Cerebellar cortex (tissue), 1 donor: ENCODE measurements at regions not wholly inside any gene's neighbourhood (a gene's known extent, or its start where the extent isn't known, plus 50 kb on each side); places are given as distances from the start of the nearest gene placed in this dataset.
A peak's percentile ranks its signal among the peaks of the same experiment; 100 is the strongest.
"Not testable (repeated sequence)": the region's sequence is repeated elsewhere in the genome, so short reads cannot be mapped to it uniquely, and the experiment has no call there.

ENCODE experiments used
- DNase-seq: peaks from one replicate; pipeline ENCODE4 v3.0.0-alpha.2; 2015; ENCODE audit warnings: low spot score

DNA sequence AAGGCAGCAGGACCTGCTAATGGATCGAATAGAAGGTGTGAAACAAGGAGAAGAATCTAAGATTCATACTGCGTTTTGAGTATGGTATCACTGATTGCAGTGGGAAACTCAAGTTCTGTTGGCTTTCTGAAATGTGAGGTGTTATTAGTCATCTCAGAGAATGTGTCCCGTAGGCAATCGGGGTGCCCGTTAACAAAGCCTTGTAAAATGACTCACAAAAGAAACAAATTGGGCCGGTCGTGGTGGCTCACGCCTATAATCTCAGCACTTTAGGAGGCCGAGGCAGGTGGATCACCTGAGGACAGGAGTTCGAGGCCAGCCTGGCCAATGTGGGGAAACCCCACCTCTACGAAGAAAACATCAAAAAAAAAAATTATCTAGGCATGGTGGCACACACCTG lies 118.2 kb upstream of the C7orf33 start:
- DNase-seq: no peak

DNA sequence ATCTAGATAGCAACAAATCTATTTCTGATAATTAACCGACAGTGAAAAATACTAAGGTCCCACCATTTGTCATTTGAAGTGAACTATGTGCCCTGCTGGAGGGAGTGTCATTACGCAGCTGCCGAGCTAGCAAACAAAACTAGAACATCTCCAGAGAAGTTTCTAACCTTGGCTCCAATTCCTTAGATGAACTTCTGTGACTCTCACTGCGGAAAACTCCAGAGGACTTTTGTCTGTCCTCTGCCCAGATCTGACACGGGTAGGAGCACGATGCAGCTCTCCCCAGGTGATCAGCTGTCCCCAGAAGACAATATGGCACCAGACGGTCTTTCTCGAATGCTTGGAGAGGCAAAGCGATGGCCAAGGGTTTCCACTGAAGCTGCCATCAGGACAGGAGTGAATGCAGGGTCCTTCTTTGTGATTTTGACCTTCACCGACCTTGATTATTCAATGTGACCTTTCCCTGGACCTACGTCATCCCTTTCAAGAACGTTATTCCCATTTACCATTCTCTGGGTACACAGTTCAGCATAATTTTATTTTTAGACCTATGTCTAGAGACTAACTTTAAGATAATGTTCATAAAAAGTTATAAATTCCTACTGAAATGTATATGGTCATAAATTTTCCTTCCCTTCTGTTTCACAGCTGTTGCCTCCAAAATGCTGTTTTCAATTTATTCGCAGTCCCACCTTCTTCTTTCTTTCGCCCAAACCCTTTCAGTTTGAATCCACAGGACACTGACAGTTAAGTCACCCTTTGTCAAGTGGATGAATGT lies 116.7 kb upstream of the C7orf33 start:
- DNase-seq: no peak

DNA sequence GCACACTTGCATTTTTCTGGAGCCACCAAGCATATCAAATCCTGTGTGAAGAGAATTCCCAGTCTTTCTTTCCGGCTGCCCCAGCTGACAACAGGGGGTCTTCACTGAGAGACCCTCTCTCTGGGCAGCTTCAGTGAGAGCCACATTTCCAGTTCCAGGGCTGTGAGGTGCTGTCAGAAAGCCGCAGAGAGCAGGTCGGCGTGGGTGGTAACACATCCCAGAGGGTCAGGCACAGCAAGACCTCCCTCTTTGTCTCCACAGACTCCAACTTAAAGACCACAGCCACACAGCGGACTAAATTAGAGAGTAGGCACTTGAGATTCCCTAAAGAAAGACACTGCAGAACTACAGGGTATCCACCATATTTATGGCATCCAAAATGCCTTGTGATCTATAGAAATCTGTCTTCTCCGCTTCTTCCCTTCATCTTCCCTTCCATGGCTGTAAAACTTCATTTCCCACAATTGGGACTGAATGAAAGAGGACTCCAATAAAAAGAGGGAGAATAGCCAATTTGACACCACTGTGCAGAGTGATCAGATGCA lies 116.0 kb upstream of the C7orf33 start:
- DNase-seq: no peak

DNA sequence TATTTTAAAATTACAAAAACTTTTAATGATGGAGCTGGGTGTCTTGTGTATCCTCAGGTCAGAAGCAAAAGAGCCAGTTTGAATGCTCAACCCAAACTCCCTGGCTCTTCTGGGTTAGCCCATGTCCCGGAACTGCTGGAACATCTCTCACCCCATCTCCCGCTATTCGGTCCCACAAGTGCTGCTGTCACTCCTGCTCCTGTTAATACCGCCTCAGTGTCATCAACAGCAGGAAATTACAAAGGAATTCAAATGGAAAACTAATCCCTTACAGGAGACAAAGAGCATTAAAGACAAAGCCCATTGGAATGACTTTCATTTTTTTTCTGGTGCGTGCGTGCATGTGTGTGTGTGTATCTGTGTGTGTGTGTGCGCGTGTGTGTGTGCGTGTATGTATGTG lies 112.0 kb upstream of the C7orf33 start:
- no peak for DNase-seq

DNA sequence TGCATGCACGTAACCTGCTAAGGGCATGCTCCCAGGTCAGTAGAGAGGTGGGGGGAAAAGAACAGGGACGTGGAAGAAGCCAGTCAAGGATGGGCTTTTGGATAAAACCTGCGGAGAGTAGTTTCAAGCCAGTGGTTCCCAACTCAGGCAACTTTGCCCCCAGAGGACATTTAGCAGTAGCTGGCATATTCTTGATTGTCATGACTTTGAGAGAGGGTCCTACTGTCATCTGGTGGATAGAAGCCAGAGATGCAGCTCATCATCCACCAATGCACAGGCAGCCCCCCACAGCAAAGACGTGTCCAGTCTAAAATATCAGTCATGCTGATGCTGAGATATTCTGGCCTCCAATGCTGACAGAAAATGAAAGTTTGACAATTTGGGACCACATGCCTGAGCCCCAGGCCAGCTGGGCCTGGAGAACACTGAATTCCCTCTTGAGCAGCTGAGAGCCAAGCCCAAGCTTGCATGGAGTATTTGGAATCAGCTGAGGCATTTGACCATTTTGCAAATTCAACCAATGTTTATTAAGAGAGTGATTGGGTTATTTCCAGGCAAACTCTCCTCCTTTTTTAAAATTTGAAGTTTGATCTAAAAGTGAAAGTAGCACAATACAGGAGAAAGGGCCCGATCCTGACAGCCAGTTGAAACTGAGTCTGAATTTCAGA lies 110.0 kb upstream of the C7orf33 start:
- no peak for DNase-seq

DNA sequence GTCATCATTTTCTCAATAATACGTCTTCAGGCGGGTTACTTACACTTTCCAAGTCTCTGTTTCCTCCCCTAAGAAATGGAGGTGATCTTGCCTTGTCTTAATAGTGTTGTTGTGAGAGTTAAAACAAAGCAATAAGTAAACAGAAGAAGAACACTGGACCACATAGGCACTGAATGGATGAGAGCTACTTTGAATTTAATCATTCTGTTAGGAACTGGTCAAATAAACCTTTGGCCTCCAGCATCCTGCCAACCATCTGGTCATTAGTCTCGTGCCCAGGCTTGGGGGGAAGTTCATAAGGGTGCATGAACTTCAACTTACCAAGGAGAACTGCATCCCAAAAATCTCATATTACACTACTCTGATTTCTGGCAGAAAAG lies 109.4 kb upstream of the C7orf33 start:
- DNase-seq: no peak

DNA sequence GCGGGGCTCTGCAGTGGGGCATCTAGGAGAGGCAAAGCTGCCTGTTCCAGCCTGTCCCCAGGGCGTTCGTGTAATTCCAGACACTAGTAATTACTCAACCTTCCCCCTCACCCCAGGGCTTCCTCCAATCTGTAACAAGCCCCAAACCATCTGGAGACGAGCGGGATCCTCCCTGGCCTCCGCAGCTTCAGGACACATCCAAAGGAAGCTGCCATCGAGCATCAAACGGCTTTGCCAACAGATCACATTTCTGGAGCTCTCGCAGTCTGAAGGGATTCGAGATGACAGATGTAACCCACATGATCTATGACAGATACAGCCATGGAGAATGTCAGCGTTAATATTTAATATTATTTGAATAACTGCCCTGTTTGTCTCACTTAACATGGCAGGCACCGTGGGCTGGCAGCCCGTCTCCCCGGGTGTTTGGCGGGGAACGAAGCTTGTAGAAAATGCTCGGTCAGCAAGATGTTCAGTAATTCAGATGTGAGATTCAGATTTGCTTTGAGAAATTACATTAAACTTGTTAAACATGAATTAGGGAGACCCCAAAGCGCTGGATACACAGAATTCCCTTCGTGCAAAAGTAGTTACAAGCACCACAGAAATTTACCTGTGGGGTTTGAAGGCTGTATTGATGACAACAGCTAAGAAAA lies 108.5 kb upstream of the C7orf33 start:
- peak; percentile 38 for DNase-seq

DNA sequence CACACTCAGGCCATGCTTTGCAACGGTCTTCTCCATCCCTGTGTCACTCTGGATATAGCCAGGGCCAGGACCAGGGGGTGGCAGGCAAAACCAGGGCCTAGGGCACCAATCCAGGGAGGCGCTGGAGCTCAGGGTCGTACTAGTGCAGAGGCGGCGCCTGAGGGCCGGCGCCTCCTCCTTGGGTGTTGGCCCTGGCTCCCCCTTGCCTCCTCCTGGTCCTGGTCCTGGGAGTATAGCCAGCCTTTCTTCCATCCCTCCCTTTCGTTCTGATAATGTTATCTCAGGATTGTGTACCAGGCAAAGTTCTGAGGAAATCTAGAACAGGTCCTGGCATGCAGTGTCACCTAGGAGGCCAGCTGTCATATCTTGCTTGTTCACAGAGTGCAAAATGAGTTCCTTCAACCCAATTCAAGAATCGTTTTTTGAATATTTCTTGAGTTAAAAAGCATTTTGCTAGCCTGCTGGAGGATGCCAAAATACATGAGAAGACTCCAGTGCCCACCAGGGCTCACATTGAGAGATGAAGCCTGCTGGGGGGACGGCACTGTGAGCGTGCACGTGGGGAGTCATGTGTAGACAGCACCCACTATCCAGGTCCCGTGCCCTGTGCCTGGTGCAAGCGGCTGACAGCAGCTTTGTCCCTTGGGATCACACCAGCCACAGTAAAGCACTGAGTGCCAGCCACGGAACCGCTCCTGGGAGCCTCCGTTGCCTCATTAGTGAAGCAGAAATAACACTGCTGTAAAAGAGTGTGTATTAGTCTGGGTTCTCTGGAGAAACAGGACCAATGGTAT lies 106.9 kb upstream of the C7orf33 start:
- DNase-seq: no peak

DNA sequence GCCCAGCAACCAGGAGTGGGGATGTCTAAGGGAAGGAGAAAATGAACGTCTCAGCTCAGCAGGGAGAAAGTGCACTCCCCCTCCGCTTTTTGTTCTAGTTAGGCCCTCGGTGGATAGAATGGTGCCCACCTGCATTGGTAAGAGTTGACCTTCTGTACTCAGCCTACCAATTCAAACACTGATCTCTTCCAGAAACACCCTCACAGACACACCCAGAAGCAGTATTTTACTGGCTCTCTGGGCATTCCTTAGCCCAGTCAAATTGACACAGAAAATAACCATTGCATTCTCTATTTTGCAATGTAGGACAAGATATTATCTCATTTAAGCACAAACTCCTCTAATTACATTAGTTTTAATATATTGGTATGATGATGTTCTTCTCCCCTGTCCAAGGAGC lies 106.1 kb upstream of the C7orf33 start:
- no peak for DNase-seq

DNA sequence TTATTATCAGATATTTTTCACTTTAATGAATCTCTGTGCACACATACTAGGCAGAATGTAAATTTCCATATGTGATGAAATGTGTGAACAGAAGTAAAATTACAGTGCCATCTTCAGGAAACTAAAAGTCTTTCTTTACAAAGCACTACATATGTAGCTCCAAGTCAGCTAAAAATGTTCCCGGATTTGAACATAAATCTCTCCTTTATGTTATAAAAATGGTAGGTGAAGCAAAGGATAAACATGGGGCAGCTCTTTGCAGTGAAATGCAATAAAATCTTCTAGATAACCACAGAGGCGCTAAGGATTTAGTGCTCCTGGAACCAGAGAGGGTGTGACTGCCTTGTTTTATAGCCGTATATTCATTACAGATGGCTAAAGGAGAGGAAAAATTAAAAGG lies 104.9 kb upstream of the C7orf33 start:
- no peak for DNase-seq

DNA sequence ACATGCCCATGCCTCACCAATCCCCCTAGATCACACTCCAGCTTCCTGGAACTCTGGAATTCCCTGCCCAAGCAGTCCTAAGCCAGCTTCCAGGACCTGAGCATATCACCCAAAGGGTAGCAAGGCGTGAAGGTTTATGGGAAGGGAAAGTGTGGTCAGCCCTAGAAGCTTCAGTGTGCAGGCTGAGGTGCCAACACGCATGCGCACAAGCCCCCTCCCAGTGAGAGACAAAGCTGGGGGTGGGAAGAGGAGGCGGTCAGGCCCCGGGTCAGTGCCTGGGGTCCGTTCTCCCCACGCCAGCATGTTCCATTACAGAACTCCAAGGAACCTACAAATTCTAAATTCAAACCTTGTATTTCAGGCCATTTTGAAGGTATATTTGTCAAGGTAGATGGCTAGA lies 103.6 kb upstream of the C7orf33 start:
- no peak for DNase-seq

DNA sequence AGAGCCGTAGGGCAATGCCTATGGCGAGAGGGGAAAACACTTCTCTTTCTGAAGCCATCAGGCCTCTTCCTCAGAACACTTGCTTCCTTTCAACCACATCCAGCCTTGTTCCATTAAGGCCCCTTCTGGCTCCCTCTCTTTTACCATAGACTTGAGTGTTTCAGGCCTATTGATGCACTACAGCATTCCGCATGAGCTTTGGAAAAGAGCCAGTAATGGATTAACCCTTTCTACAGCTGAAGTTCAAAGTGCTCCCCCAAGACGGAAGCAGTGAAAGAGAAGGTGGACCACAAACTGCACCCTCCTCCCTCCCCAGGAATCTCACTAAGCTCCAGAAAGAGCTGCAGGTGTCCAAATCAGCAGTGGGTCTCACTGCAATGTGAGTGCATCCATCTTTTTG lies 102.7 kb upstream of the C7orf33 start:
- DNase-seq: no peak

DNA sequence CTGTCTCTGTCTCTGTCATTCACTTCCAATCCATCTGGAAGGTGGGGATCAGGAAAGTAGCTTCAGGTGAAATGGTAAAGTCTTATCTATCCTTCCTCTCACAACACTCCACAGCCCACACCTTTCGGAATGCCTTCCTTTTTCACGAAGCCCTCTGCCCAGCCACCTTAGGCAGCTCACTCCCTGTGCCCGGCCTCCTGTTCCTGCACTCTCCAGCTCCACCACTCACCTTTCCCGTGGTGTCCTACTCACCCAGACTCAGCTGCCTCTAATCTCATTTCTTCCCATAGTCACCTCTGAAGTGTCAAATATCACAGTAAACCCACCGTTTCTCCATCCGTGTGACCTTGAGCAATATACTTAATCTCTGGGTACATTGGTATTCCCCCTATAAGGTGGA lies 100.9 kb upstream of the C7orf33 start:
- DNase-seq: no peak

DNA sequence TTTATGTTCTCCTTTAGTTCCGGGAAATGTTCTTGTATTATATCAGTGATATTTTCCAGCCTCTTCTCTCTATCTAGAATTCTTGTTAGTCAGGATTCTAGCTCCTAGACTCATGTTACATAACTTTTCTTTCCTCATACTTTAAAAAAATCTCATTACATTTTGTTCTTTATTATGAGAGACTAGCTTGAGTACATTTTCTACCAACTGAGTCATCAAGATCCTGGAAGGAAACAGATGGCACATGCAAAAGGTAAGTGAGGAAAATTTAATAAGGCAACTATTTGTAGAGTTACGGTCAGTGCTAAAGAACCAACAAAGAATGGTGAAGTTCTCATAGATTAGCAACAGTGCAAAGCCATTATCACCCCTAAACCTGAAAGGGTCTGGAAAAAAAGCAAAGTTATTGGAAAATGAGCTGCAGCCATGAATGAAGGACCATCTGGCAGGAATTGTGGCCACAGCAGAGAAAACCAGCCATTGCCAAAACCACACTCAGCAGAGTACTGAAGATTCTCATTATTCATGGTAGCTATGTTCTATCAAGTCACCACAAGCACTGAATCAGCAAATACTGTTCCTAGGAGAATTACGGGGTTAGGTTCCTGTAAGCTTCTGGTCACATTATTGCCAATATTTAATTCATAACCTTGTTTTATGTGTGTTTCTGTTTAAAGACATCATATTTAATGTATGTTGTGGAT lies 98.3 kb upstream of the C7orf33 start:
- no peak for DNase-seq

DNA sequence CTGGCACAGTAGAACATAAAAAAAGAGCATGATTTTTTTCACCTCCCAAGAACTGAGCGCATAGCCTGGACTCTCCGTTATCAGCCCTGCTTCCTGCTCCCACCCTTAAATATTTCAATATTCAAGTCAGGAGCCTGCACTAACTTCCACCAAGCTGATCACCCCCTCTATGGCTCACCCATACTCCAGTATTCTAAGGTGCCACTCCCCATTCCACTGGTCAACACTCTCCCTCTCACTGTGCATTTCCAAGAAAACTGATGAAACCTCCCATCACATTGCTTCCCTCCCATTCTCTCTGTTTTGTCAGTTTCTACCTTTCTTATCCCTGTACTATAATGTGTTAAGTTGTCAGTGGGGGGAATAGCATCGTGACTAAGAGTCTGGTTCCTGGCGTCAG lies 95.0 kb upstream of the C7orf33 start:
- DNase-seq: no peak

DNA sequence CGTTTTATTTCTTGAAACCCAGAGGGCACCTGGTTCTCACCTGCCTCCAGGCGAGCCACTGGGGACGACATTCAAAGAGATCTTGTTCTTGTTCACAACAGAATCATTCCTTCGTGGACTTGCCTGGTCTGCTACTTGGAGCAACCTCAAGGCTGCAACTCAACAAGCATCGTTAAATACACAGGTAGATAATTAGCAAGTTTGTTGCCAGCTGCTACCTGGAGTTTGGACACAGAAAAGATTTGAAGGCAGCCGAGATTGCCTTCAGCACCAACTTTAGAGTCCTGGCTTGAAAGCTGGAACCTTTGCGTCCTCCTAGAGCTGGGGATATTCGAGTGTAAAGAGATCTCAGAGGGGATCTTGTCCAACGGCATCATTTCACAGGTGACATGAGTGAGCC lies 89.6 kb upstream of the C7orf33 start:
- peak; percentile 4 for DNase-seq

DNA sequence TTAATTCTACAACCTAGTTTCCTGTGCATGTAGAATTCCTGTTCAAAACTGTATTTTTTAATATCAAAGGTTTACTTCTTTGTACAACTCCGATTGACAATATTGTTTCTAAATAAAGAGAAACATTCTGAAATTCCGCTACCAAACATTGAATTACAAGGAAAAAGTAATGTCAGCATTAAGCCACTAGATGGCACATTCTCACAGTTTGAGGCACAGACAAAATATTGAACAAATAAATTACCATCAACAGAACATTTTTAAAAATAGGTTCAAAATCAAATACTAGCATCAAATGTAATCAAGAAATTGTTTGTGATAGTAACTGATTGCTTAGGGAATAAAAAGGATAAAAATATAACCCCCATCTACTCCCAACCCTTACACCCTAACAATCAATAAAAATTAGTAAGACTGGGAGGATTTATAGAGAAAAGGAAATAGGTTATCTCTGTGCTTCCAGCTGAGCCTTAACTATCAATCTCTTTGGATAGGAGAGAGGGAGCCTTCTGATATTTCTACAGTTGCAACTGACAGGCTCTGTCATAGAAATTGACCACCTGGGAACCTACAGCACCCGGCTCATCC lies 86.6 kb upstream of the C7orf33 start:
- DNase-seq: peak; percentile 53

DNA sequence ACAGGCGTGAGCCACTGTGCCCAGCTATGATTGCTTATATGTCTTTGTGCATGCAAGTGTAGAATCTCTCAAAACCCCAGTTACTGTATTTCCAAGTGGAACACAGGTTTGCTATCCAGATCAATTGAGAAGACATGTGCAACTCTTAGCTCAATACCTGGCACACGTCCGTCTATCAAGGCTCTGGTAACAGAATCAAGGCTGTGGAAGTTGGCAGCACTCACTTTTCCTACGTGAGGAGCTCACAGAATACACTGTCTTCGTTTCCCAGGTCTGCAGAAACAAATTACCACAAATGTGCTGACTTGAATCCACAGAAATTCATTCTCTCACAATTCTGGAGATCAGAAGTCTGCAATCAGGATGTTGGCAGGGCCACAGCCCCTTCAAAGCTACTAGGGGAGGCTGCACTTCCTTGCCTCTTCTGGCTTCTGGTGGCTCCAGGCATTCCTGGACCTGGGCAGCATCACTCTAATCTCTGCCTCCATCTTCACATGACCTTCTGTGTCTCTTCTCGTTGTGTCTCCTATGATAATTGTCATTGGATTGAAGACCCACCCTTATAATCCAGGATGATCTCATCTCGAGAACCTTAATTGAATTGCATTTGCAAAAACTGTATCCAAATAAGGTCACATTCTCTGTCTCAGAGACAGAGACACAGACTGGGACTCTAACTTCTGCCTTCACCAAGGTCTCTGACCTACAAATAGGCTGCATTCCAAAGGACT lies 84.8 kb upstream of the C7orf33 start:
- DNase-seq: no peak

DNA sequence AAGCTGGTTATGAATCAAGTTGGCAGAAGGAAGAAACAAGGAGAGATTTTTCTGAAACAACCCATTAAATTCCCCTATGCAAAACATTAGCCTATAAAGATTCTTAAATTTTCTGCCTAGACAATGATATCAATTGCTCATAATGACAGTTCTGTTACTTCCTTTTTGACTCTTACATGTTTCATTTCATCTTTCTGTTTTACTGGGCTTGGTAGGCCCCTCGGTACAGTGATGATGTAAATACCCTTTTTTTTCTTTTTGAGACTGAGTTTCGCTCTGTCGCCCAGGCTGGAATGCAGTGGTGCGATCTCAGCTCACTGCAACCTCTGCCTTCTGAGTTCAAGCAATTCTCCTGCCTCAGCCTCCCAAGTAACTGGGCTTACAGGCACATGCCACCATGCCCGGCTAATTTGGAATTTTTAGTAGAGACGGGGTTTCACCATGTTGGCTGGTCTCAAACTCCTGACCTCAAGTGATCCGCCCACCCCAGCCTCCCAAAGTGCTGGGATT lies 83.4 kb upstream of the C7orf33 start:
- not testable (repeated sequence) for DNase-seq

DNA sequence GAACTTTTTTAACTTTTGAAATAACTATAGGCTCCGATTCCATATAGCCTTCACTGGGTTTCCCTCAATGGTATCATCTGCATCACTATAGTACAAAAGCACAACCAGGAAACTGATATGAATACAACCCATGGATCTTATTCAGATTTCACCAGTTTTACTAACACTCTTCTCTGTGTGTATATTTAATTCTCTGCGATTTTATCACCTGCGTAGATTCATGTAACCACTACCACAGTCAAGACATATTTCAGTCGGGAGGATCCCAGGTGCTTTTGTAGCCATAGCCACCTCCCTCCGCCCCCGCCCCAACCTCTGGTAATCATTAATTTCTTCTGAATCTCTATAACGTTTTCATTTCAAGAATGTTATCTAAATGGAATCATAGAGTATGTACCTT lies 82.8 kb upstream of the C7orf33 start:
- DNase-seq: no peak
